HG03460 (cell line): ENCODE measurements at regions not wholly inside any gene's neighbourhood (a gene's known extent, or its start where the extent isn't known, plus 50 kb on each side); places are given as distances from the start of the nearest gene placed in this dataset.

Experiments used
- ATAC-seq: cut with Tn5 transposase; IDR thresholded peaks from one replicate; pipeline ENCODE4 v1.9.1; 2021; ENCODE audit not compliant: unreplicated experiment

DNA sequence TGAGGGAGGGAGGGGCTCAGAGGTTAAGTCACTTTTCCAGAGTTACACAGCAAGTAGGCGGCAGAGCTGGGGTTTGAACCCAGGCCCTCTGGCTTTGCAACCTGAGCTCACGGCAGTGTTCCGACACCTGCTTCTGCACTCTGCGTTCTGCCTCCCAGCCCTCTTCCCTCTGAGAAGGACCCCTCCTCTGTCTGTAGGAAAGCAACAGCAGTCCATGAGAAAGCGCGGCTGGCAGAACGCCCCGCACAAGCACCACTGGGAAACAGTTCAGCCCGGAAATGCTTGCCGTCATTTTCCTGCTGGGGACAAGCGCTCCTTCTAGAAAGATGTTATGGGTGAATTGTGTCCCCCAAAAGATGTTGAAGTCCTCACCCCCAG is 241.1 kb downstream of the NPHP4 start:
- ATAC-seq, result no peak

GRCh38 chr1:5750186-5751162 is 241.8 kb downstream of the NPHP4 start:
- ATAC-seq, result no peak

DNA sequence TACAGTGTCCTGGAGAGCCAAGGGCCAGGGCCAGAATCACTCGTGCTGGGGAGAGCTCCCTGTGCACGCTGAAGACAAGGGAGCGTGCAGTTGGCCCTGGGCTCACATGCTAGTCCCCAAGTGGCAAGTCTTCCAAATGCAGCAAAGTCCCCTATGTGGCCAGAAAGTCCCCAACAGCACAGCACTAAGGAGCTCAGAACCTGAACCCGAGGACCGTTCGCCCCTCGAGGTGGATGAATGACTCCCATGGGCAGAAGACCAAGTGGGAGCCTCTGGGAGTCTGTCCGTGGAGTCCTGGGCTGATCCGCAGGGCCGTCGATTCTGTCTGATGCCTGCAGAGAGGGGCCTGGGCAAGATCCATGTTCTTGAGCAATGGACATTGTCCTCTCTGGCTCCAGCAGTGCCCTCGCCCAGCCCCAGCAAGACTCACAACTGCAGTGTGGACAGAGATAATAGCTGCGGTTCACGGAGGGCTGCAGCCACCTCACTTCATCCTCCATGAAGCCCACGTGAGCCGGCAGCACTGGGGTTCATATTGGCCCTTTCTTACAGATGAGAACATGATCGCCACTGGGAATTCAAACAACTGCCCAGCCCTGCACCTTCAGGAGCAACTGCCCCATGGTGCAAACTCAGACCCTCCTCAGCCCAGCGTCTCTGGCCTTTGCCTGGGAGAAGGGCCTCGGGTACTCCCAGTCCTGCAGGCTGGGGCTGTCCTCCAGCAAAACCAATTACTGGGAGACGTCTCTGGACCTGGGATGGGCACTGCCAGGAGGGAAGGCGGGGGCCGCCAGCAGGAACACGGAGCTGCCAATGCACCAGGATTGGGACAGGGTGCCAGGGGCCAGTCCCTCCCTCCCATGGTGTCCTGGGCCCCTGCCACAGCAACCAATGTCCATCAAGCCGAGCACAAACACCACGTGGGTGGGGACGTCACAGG is 243.7 kb downstream of the NPHP4 start:
- no peak for ATAC-seq

- no peak for ATAC-seq
Observed at GRCh38 chr1:5747426-5748285, 244.6 kb downstream of the NPHP4 start.

GRCh38 chr1:5746611-5747425 is 245.4 kb downstream of the NPHP4 start:
- ATAC-seq, result no peak

- ATAC-seq, result peak; percentile 84
Observed at GRCh38 chr1:5745800-5746610, 246.2 kb downstream of the NPHP4 start.

GRCh38 chr1:5744911-5745799 is 247.1 kb downstream of the NPHP4 start:
- ATAC-seq, result no peak

DNA sequence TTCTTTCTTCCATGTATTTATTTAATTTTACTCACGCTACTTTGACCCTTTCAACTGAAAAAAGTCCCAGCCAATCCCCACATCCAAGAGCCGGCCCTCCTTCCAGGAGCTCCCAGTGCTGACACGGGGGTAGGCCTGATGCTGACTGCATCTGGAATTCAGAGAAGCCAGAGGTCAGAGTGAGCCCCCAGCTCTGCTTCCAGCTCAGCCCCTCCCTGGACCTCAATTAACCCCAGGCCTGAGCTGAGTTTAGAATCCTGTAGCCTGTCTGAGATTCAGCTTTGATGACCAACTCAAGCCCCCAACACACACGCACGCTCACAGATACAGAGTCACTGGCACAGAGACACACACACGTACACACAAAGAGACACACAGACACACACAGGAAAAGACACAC is 247.9 kb downstream of the NPHP4 start:
- ATAC-seq, result no peak

DNA sequence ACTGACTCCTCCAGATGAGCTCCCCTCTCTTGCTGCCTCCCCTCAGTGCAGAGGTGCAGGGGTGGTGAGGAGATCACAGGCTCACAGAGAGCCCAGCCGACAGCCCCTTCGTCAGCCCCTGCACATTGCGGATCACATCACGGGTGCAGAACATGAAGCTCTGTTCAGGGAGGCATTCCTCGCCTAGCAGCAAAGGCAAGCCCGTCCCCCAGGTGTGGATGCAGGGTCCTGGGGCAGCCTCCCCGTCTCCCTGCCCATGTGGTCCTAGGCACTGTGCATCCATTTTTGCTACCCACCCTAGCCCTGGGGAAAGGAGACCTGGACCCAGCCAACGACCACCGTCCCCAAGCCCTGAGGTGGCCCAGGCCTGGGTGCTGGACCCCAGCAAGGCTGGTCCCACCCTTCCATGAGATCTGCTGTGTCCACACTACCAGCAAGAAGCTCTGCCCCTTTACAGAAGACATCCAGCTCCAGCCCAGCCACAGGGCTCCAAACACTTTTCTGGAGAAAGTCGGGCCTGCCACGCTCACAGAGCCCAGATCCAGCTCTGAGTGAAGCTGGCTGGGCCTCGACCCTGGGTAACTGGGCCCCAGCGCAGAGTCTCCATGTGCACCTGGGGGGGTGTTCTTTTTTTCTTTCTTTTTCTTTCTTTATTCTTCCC is 248.7 kb downstream of the NPHP4 start:
- ATAC-seq, result no peak

- ATAC-seq, result no peak
Observed at GRCh38 chr1:5742801-5743200, 249.4 kb downstream of the NPHP4 start.

GRCh38 chr1:5742032-5742431 is 250.2 kb downstream of the NPHP4 start:
- no peak for ATAC-seq

DNA sequence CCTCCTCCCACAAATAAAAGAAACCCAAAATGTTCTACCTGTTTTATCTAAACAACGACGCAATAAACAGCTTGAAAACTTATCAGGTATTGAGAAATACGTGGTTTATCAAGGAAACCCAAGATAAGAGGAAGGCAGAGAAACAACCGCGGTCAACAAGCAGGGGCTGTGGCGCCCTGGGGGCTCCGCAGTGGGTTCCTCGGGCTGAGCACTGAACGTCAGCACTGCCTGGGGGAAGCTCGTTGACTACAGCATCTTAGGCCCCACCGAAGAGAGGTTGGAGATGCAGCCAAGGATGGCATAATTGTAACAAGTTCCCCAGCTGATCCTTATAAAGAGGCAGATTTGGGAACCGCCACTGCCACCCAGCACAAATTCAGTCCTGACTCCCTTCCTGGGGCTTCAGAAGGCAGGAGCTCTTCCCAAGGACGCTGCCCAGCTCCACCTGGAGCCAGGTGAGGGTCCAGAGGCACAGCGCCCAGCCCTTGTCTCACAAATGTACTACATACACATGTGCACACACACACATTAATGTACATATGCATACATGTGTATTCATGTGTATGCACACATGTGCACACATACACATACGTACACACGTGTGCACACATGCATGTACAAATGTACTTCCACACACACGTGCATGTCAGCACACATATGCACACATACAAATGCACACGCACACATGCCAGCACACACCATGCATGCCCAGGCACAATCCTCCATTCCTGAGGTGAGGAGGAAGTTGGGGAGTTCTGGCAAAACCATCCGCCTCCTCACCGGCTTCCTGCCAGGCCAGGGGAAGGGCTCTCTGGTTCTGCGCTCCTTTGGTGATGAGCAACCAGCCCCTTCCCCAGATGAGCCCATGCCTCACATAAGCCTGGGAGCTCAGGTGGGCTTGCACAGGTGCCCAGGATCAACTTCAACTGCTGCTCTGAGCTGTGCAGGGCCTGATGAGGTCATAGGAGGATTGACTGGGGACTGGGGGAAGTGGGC is 251.1 kb downstream of the NPHP4 start:
- ATAC-seq, result no peak

GRCh38 chr1:5740450-5740849 is 251.8 kb downstream of the NPHP4 start:
- ATAC-seq, result no peak

DNA sequence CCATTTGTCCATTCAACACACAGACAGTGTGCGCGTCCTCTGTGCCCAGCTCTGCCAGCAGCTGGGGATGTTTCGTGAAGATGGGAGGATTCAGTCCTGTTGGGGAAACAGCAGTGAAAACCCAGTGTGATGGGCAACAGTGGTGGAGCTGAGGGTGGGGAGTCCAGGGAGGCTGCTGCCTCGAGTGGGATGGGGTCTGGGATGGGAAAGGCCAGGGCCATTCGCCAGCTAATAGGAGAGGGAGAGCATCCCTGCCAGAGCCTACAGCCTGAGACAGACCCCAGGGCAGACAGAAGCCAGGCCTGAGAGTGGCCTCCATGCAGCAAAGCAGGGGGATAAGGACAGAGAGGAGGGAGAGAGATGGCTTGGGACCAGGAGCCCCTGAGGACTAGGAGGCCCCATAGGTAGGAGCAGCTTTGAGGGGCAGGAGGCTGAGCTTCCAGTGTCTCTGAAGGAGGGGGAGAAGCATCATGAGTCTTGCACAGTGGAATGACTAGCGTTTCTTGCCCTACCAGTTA is 252.6 kb downstream of the NPHP4 start:
- ATAC-seq, result no peak

- ATAC-seq, result no peak
Observed at GRCh38 chr1:5738911-5739462, 253.2 kb downstream of the NPHP4 start.

- no peak for ATAC-seq
Observed at GRCh38 chr1:5737081-5737480, 255.1 kb downstream of the NPHP4 start.
